HCT116 (cell line): ENCODE measurements at regions not wholly inside any gene's neighbourhood (a gene's known extent, or its start where the extent isn't known, plus 50 kb on each side); places are given as distances from the start of the nearest gene placed in this dataset.

ENCODE experiments used
- ATAC-seq: fragments of 200-7000 bp; cut with Tn5 transposase; 2 replicates; pipeline ENCODE4 v1.9.1; 2020; ENCODE audit warnings: mild to moderate bottlenecking, moderate library complexity
- BruUV-seq: library from RNA; stranded (reverse); fragments of 400-500 nt; replicated peaks from 2 replicates; lab custom pipeline; 2021; lab: Mats Ljungman, UMichigan
- CTCF ChIA-PET: fragments of 300-600 bp; sonication (Branson Sonifier 250); formaldehyde crosslinking; loops from one replicate; lab custom pipeline; 2021; ENCODE audit warnings: antibody characterized with exemption; lab: Charles Lee
- POLR2A ChIA-PET: fragments of 300-600, 350-600 bp; sonication (Branson Sonifier 250); formaldehyde crosslinking; loops from one replicate; lab custom pipeline; 2021; ENCODE audit warnings: antibody characterized with exemption; lab: Charles Lee
- RAD21 ChIA-PET, 2 experiments: fragments of 300-600 bp; sonication (Branson Sonifier 250); formaldehyde crosslinking; loops; one replicate each; lab custom pipeline; 2023; ENCODE audit warnings: low total read pairs in 2 of 2; ENCODE audit not compliant: uncharacterized antibody in 2 of 2, unreplicated experiment in 2 of 2, low non-redundant PET in 1 of 2; lab: Charles Lee
- DNase-seq: peaks from one replicate; pipeline ENCODE4 v3.0.0-alpha.2; 2010; ENCODE audit warnings: low read depth, low spot score
- H2AFZ ChIP-seq: fragments of 200-600 bp; shearing (Covaris generic), sonication (generic); 2 replicates; pipeline ENCODE4 v1.6.1; 2017; ENCODE audit warnings: low read depth, mixed run types, mixed read lengths, antibody characterized with exemption, low read length; ENCODE audit not compliant: poor library complexity, severe bottlenecking
- H3K27ac ChIP-seq: 2 replicates; pipeline ENCODE4 v1.5.1; 2012; ENCODE audit warnings: low read depth, low read length
- H3K27me3 ChIP-seq: fragments of 200-600 bp; sonication (generic); 2 replicates; pipeline ENCODE4 v1.6.1; 2016; ENCODE audit warnings: mixed run types, low read length, mixed read lengths; ENCODE audit not compliant: insufficient read depth
- H3K36me3 ChIP-seq, 2 experiments: fragments of 200-500 bp in 1 of 2; fragments of 200-600 bp in 1 of 2; sonication (Bioruptor generic) in 1 of 2; sonication (generic) in 1 of 2; 2 replicates each; pipeline versions ENCODE4 v1.5.1 to v1.6.1; 2014 to 2016; ENCODE audit warnings: low read length in 2 of 2, inconsistent platforms in 1 of 2, mixed read lengths in 1 of 2, mixed run types in 1 of 2; ENCODE audit not compliant: insufficient read depth in 2 of 2, control insufficient read depth in 1 of 2
- H3K4me1 ChIP-seq, 2 experiments: fragments of 200-600 bp in 1 of 2; sonication (generic) in 1 of 2; 2 replicates each; pipeline versions ENCODE4 v1.5.1 to v1.6.1; 2012 to 2017; ENCODE audit warnings: low read length in 2 of 2, inconsistent platforms in 1 of 2, mild to moderate bottlenecking in 1 of 2, mixed read lengths in 1 of 2, mixed run types in 1 of 2, moderate library complexity in 1 of 2; ENCODE audit not compliant: insufficient read depth in 2 of 2, control insufficient read depth in 1 of 2
- H3K4me2 ChIP-seq: fragments of 200-600 bp; sonication (generic); 2 replicates; pipeline ENCODE4 v1.6.1; 2017; ENCODE audit warnings: mixed run types, low read length, mixed read lengths
- H3K4me3 ChIP-seq, 2 experiments: fragments of 200-600 bp in 1 of 2; sonication (generic) in 1 of 2; replicated peaks in 1 of 2; 2 replicates each; pipeline ENCODE4 v1.5.1; 2011 to 2016; ENCODE audit warnings: low read length in 2 of 2, control low read depth in 1 of 2, low read depth in 1 of 2, mild to moderate bottlenecking in 1 of 2, mixed read lengths in 1 of 2, mixed run types in 1 of 2
- H3K79me2 ChIP-seq: fragments of 200-600 bp; sonication (generic); 2 replicates; pipeline ENCODE4 v1.6.1; 2017; ENCODE audit warnings: mild to moderate bottlenecking, mixed run types, low read length, moderate library complexity, mixed read lengths; ENCODE audit not compliant: insufficient read depth
- H3K9ac ChIP-seq: fragments of 200-600 bp; sonication (generic); 2 replicates; pipeline ENCODE4 v1.6.1; 2016; ENCODE audit warnings: low read length, mixed read lengths
- H3K9me2 ChIP-seq: fragments of 200-600 bp; sonication (generic), shearing (Covaris generic); 2 replicates; pipeline ENCODE4 v1.6.1; 2017; ENCODE audit warnings: mixed run types, mild to moderate bottlenecking, moderate library complexity; ENCODE audit not compliant: insufficient read depth
- H3K9me3 ChIP-seq, 2 experiments: fragments of 200-500 bp in 1 of 2; fragments of 200-600 bp in 1 of 2; sonication (Bioruptor generic) in 1 of 2; sonication (generic) in 1 of 2; 2 replicates each; pipeline ENCODE4 v1.6.1; 2014 to 2017; ENCODE audit warnings: low read length in 2 of 2, mixed read lengths in 2 of 2, inconsistent platforms in 1 of 2, low read depth in 1 of 2, mild to moderate bottlenecking in 1 of 2, mixed run types in 1 of 2, moderate library complexity in 1 of 2; ENCODE audit not compliant: control insufficient read depth in 1 of 2, insufficient read depth in 1 of 2
- H4K20me1 ChIP-seq: fragments of 200-600 bp; sonication (generic), shearing (Covaris generic); 2 replicates; pipeline ENCODE4 v1.6.1; 2017; ENCODE audit warnings: mixed run types, mild to moderate bottlenecking, moderate library complexity; ENCODE audit not compliant: insufficient read depth
- CBX3 ChIP-seq: IDR thresholded peaks from 2 replicates; pipeline ENCODE4 v1.6.1; 2012; ENCODE audit warnings: low read depth
- CEBPB ChIP-seq: IDR thresholded peaks from 2 replicates; pipeline ENCODE4 v1.6.1; 2012; ENCODE audit warnings: low read depth
- EZH2phosphoT487 ChIP-seq: fragments of 200-600 bp; IDR thresholded peaks from 2 replicates; pipeline ENCODE4 v1.6.1; 2018; ENCODE audit warnings: antibody characterized with exemption, borderline replicate concordance
- POLR2AphosphoS5 ChIP-seq: IDR thresholded peaks from 2 replicates; pipeline ENCODE4 v1.6.1; 2011; ENCODE audit warnings: mild to moderate bottlenecking, low read depth, low read length, moderate library complexity
- SIN3A ChIP-seq: IDR thresholded peaks from 2 replicates; pipeline ENCODE4 v1.6.1; 2012; ENCODE audit warnings: low read depth
- TCF7L2 ChIP-seq: IDR thresholded peaks from 2 replicates; pipeline ENCODE4 v1.7.0; 2011; ENCODE audit warnings: borderline replicate concordance, inconsistent platforms; ENCODE audit not compliant: insufficient read depth, insufficient read length; ENCODE audit errors: extremely low read depth
- YY1 ChIP-seq: IDR thresholded peaks from 2 replicates; pipeline ENCODE4 v1.6.1; 2011; ENCODE audit warnings: low read length, low read depth, moderate library complexity, mild to moderate bottlenecking; ENCODE audit not compliant: insufficient replicate concordance; ENCODE audit errors: extremely low read depth
- intact Hi-C: fragments of 100-400 bp; cut with micrococcal nuclease; formaldehyde crosslinking; loops from 2 replicates; pipeline ENCODE4 v1.10.0; 2022
- TF ChIP-seq, protein P1 (sequence below): IDR thresholded peaks from 2 replicates; pipeline ENCODE4 v1.6.1; 2012
- TF ChIP-seq, protein P2 (sequence below): IDR thresholded peaks from 2 replicates; pipeline ENCODE4 v1.6.1; 2011; ENCODE audit warnings: mild to moderate bottlenecking, low read length, moderate library complexity; ENCODE audit not compliant: insufficient replicate concordance; ENCODE audit errors: extremely low read depth
- TF ChIP-seq, protein P3 (sequence below): IDR thresholded peaks from 2 replicates; pipeline ENCODE4 v1.6.1; 2012; ENCODE audit warnings: low read depth

DNA sequence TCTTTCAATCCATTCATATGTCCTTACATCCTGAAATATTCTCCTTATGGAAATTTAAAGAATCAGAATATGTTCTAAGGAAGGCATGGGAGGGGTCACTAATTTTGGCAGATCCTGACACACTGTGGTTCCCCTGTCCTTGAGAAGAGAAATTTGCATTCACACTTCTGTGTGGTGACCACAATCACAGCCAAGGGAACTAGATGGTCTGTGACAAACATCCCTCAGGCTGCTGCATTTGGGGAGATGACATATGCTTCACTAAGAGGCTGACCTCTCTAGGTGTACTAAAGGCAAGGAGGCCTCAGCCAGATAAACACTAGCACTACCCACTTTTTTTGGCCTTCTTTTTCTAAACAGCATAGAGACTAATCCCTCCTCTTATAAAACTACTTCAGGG lies 129.6 kb downstream of the MREG start:
- H3K4me1 ChIP-seq: peaks cover 0 to 5% of the 10 kb centered on the region in 2 experiments; a peak in 1 of 4 replicates
- H3K79me2 ChIP-seq: no peaks in the 10 kb centered on the region
- ChIA-PET RAD21 (no interaction called here), POLR2A (no interaction called here), CTCF (no interaction called here)
- no peaks in the 10 kb centered on the region for H3K9me2 ChIP-seq
- intact Hi-C loops: no loop called here
- no peaks in the 10 kb centered on the region for H4K20me1 ChIP-seq
- no peak overlapping the region for H3K4me3 ChIP-seq
- ATAC-seq (no peak), DNase-seq (no peak)
- H3K4me2 ChIP-seq: no peak overlapping the region
- no peak overlapping the region for H3K9ac ChIP-seq
- H3K27ac ChIP-seq: no peak overlapping the region
- no TSS peak for BruUV-seq
- TF ChIP-seq CBX3: no peak
- TF ChIP-seq, protein P1, sequence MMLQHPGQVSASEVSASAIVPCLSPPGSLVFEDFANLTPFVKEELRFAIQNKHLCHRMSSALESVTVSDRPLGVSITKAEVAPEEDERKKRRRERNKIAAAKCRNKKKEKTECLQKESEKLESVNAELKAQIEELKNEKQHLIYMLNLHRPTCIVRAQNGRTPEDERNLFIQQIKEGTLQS: no peak
- TF ChIP-seq EZH2phosphoT487: no peak
- TF ChIP-seq, protein P2, sequence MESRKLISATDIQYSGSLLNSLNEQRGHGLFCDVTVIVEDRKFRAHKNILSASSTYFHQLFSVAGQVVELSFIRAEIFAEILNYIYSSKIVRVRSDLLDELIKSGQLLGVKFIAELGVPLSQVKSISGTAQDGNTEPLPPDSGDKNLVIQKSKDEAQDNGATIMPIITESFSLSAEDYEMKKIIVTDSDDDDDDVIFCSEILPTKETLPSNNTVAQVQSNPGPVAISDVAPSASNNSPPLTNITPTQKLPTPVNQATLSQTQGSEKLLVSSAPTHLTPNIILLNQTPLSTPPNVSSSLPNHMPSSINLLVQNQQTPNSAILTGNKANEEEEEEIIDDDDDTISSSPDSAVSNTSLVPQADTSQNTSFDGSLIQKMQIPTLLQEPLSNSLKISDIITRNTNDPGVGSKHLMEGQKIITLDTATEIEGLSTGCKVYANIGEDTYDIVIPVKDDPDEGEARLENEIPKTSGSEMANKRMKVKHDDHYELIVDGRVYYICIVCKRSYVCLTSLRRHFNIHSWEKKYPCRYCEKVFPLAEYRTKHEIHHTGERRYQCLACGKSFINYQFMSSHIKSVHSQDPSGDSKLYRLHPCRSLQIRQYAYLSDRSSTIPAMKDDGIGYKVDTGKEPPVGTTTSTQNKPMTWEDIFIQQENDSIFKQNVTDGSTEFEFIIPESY: no peak
- no peak for TF ChIP-seq TCF7L2
- TF ChIP-seq, protein P3, sequence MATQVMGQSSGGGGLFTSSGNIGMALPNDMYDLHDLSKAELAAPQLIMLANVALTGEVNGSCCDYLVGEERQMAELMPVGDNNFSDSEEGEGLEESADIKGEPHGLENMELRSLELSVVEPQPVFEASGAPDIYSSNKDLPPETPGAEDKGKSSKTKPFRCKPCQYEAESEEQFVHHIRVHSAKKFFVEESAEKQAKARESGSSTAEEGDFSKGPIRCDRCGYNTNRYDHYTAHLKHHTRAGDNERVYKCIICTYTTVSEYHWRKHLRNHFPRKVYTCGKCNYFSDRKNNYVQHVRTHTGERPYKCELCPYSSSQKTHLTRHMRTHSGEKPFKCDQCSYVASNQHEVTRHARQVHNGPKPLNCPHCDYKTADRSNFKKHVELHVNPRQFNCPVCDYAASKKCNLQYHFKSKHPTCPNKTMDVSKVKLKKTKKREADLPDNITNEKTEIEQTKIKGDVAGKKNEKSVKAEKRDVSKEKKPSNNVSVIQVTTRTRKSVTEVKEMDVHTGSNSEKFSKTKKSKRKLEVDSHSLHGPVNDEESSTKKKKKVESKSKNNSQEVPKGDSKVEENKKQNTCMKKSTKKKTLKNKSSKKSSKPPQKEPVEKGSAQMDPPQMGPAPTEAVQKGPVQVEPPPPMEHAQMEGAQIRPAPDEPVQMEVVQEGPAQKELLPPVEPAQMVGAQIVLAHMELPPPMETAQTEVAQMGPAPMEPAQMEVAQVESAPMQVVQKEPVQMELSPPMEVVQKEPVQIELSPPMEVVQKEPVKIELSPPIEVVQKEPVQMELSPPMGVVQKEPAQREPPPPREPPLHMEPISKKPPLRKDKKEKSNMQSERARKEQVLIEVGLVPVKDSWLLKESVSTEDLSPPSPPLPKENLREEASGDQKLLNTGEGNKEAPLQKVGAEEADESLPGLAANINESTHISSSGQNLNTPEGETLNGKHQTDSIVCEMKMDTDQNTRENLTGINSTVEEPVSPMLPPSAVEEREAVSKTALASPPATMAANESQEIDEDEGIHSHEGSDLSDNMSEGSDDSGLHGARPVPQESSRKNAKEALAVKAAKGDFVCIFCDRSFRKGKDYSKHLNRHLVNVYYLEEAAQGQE: no peak
- TF ChIP-seq YY1: no peak
- TF ChIP-seq CEBPB: no peak
- TF ChIP-seq POLR2AphosphoS5: no peak
- no peak for TF ChIP-seq SIN3A
- H3K36me3 ChIP-seq: no peaks in the 10 kb centered on the region
- no peaks in the 10 kb centered on the region for H3K9me3 ChIP-seq
- no peak overlapping the region for H2AFZ ChIP-seq
- no peaks in the 10 kb centered on the region for H3K27me3 ChIP-seq
